ENCODE measurements at regions not wholly inside any gene's neighbourhood (a gene's known extent, or its start where the extent isn't known, plus 50 kb on each side); places are given as distances from the start of the nearest gene placed in this dataset.

- intact Hi-C loops (cut with micrococcal nuclease; ENCODE audit: unreplicated experiment) = no loop called here
- ChIA-PET CTCF (ENCODE audit: unreplicated experiment) (no interaction called here), POLR2A (interaction anchor here (1.0 kb wide), 1 partner anchor 38 kb away, joined by 3 read pairs; no protein-coding TSS in a partner anchor)
- BruUV-seq (replicated peaks) = no TSS peak
- DNase-seq (ENCODE audit: low spot score) = no peak
- Histone ChIP-seq H3K36me3 (ENCODE audit: insufficient read depth, low read length) (no peaks in the 10 kb centered on the region), H3K79me2 (ENCODE audit: insufficient read depth, low read depth, low read length) (no peaks in the 10 kb centered on the region), H3K4me3 (ENCODE audit: low read depth, low read length, poor library complexity, severe bottlenecking) (no peak overlapping the region), H4K20me1 (ENCODE audit: insufficient read depth, low read length) (no peaks in the 10 kb centered on the region), H3K27ac (ENCODE audit: low read depth, low read length, poor library complexity, severe bottlenecking) (no peak overlapping the region), H3K4me1 (ENCODE audit: insufficient read depth, low read length, poor library complexity, severe bottlenecking) (no peaks in the 10 kb centered on the region), H2AFZ (ENCODE audit: low read length) (no peak overlapping the region), H3K9me2 (ENCODE audit: insufficient read depth, low read length) (no peaks in the 10 kb centered on the region), H3K4me2 (ENCODE audit: low read length) (no peak overlapping the region), H3K9me3 (ENCODE audit: low read length) (no peaks in the 10 kb centered on the region)
- TF ChIP-seq EZH2phosphoT487 (IDR thresholded peaks at IDR 0.05; ENCODE audit: borderline replicate concordance, low read depth, low read length) = no peak
These were observed 1494.8 kb downstream of the KCNT2 start for GRCh38 chr1:195113471-195113870.

GRCh38 chr1:195105773-195106172, 1502.5 kb downstream of the KCNT2 start:
- H3K79me2 ChIP-seq (ENCODE audit: insufficient read depth, low read depth, low read length) = no peaks in the 10 kb centered on the region
- H3K9me2 ChIP-seq (ENCODE audit: insufficient read depth, low read length) = no peaks in the 10 kb centered on the region
- H3K27ac ChIP-seq (ENCODE audit: low read depth, low read length, poor library complexity, severe bottlenecking) = no peak overlapping the region
- no peaks in the 10 kb centered on the region for H3K9me3 ChIP-seq (ENCODE audit: low read length)
- ChIA-PET CTCF (ENCODE audit: unreplicated experiment) (no interaction called here), POLR2A (no interaction called here)
- no peaks in the 10 kb centered on the region for H3K36me3 ChIP-seq (ENCODE audit: insufficient read depth, low read length)
- intact Hi-C loops (cut with micrococcal nuclease; ENCODE audit: unreplicated experiment) = no loop called here
- no peaks in the 10 kb centered on the region for H3K4me1 ChIP-seq (ENCODE audit: insufficient read depth, low read length, poor library complexity, severe bottlenecking)
- DNase-seq (ENCODE audit: low spot score) = no peak
- no peak for TF ChIP-seq EZH2phosphoT487 (IDR thresholded peaks at IDR 0.05; ENCODE audit: borderline replicate concordance, low read depth, low read length)
- TF ChIP-seq, protein P1, sequence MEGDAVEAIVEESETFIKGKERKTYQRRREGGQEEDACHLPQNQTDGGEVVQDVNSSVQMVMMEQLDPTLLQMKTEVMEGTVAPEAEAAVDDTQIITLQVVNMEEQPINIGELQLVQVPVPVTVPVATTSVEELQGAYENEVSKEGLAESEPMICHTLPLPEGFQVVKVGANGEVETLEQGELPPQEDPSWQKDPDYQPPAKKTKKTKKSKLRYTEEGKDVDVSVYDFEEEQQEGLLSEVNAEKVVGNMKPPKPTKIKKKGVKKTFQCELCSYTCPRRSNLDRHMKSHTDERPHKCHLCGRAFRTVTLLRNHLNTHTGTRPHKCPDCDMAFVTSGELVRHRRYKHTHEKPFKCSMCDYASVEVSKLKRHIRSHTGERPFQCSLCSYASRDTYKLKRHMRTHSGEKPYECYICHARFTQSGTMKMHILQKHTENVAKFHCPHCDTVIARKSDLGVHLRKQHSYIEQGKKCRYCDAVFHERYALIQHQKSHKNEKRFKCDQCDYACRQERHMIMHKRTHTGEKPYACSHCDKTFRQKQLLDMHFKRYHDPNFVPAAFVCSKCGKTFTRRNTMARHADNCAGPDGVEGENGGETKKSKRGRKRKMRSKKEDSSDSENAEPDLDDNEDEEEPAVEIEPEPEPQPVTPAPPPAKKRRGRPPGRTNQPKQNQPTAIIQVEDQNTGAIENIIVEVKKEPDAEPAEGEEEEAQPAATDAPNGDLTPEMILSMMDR (conservative IDR thresholded peaks at IDR 0.05; ENCODE audit: low read length) = no peak
- H3K4me2 ChIP-seq (ENCODE audit: low read length) = no peak overlapping the region
- H4K20me1 ChIP-seq (ENCODE audit: insufficient read depth, low read length) = no peaks in the 10 kb centered on the region
- H3K4me3 ChIP-seq (ENCODE audit: low read depth, low read length, poor library complexity, severe bottlenecking) = no peak overlapping the region
- no peak overlapping the region for H2AFZ ChIP-seq (ENCODE audit: low read length)
- BruUV-seq (replicated peaks) = no TSS peak

- Histone ChIP-seq H3K9me3 (ENCODE audit: low read length) (no peaks in the 10 kb centered on the region), H4K20me1 (ENCODE audit: insufficient read depth, low read length) (no peaks in the 10 kb centered on the region), H3K79me2 (ENCODE audit: insufficient read depth, low read depth, low read length) (no peaks in the 10 kb centered on the region), H3K36me3 (ENCODE audit: insufficient read depth, low read length) (no peaks in the 10 kb centered on the region), H3K4me2 (ENCODE audit: low read length) (no peak overlapping the region), H2AFZ (ENCODE audit: low read length) (no peak overlapping the region), H3K4me3 (ENCODE audit: low read depth, low read length, poor library complexity, severe bottlenecking) (no peak overlapping the region), H3K4me1 (ENCODE audit: insufficient read depth, low read length, poor library complexity, severe bottlenecking) (no peaks in the 10 kb centered on the region), H3K27ac (ENCODE audit: low read depth, low read length, poor library complexity, severe bottlenecking) (no peak overlapping the region), H3K9me2 (ENCODE audit: insufficient read depth, low read length) (no peaks in the 10 kb centered on the region)
- no peak for DNase-seq (ENCODE audit: low spot score)
- CTCF ChIA-PET (ENCODE audit: unreplicated experiment) = no interaction called here
- intact Hi-C loops (cut with micrococcal nuclease; ENCODE audit: unreplicated experiment) = no loop called here
- no TSS peak for BruUV-seq (replicated peaks)
- TF ChIP-seq EZH2phosphoT487 (IDR thresholded peaks at IDR 0.05; ENCODE audit: borderline replicate concordance, low read depth, low read length) = no peak
- TF ChIP-seq, protein P1 (conservative IDR thresholded peaks at IDR 0.05; ENCODE audit: low read length) = no peak
- POLR2A ChIA-PET = no interaction called here
These were observed 1503.0 kb downstream of the KCNT2 start for GRCh38 chr1:195105281-195105680.
